BE2C (cell line): ENCODE measurements at regions not wholly inside any gene's neighbourhood (a gene's known extent, or its start where the extent isn't known, plus 50 kb on each side); places are given as distances from the start of the nearest gene placed in this dataset.

Experiments used
- DNase-seq: peaks from one replicate; pipeline ENCODE4 v3.0.0-alpha.2; 2020
- H3K27me3 ChIP-seq: fragments of 250-450 bp; sonication (Bioruptor Pico); 2 replicates; pipeline ENCODE4 v1.5.1; 2020; ENCODE audit warnings: mild to moderate bottlenecking
- H3K36me3 ChIP-seq: fragments of 250-450 bp; sonication (Bioruptor Pico); 2 replicates; pipeline ENCODE4 v1.5.1; 2020; ENCODE audit warnings: mild to moderate bottlenecking
- H3K4me1 ChIP-seq: fragments of 250-450 bp; sonication (Bioruptor Pico); 2 replicates; pipeline ENCODE4 v1.5.1; 2020
- H3K4me3 ChIP-seq: 2 replicates; pipeline ENCODE4 v1.5.1; 2011; ENCODE audit warnings: low read depth, low read length
- H3K9me3 ChIP-seq: fragments of 250-450 bp; sonication (Bioruptor Pico); 2 replicates; pipeline ENCODE4 v1.5.1; 2020
- TF ChIP-seq, protein P1 (sequence below): IDR thresholded peaks from 2 replicates; pipeline ENCODE4 v1.5.1; 2012; ENCODE audit warnings: mild to moderate bottlenecking, low read depth, low read length

DNA sequence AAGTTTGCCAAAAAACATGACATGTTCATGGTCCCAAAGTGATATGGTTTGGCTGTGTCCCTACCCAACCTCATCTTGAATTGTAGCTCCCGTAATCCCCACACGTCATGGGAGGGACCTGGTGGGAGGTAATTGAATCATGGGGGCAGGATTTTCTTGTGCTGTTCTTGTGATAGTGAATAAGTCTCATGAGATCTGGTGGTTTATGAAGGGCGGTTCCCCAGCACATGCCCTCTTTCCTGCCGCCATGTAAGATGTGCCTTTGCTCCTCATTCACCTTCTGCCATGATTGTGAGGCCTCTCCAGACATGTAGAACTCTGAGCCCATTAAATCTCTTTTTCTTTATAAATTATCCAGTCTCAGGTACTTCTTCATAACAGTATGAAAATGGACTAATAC is 322.1 kb downstream of the MED10 start:
- H3K36me3 ChIP-seq: no peaks in the 10 kb centered on the region
- TF ChIP-seq, protein P1, sequence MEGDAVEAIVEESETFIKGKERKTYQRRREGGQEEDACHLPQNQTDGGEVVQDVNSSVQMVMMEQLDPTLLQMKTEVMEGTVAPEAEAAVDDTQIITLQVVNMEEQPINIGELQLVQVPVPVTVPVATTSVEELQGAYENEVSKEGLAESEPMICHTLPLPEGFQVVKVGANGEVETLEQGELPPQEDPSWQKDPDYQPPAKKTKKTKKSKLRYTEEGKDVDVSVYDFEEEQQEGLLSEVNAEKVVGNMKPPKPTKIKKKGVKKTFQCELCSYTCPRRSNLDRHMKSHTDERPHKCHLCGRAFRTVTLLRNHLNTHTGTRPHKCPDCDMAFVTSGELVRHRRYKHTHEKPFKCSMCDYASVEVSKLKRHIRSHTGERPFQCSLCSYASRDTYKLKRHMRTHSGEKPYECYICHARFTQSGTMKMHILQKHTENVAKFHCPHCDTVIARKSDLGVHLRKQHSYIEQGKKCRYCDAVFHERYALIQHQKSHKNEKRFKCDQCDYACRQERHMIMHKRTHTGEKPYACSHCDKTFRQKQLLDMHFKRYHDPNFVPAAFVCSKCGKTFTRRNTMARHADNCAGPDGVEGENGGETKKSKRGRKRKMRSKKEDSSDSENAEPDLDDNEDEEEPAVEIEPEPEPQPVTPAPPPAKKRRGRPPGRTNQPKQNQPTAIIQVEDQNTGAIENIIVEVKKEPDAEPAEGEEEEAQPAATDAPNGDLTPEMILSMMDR: no peak
- DNase-seq: no peak

DNA sequence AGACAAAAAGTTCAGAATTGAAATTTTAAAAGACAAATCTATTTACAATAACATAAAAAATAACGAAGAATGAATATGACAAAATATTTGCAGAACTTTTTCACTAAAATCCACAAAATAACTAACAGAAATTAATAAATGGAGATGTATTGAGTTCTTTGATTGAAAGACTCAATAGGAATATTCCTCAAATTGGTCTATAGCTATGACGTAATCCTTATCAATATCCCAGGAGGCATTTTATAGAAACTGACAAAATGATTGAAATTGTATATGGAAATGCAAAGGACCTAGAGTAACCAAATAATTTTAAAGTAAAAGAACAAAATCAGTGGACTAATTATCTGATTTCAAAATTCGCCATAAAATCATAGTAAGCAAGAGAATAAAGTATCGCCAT is 328.7 kb downstream of the MED10 start:
- H3K9me3 ChIP-seq: no peaks in the 10 kb centered on the region
- no peaks in the 10 kb centered on the region for H3K36me3 ChIP-seq
- TF ChIP-seq, protein P1: no peak
- no peaks in the 10 kb centered on the region for H3K4me1 ChIP-seq
- no peaks in the 10 kb centered on the region for H3K27me3 ChIP-seq
- DNase-seq: no peak
- no peak overlapping the region for H3K4me3 ChIP-seq

More for the DNA sequence above, 322.1 kb downstream of the MED10 start:
- Histone ChIP-seq H3K9me3 (no peaks in the 10 kb centered on the region; the same call in 1 of the 2 replicates), H3K27me3 (no peaks in the 10 kb centered on the region), H3K4me1 (no peaks in the 10 kb centered on the region), H3K4me3 (no peak overlapping the region)

DNA sequence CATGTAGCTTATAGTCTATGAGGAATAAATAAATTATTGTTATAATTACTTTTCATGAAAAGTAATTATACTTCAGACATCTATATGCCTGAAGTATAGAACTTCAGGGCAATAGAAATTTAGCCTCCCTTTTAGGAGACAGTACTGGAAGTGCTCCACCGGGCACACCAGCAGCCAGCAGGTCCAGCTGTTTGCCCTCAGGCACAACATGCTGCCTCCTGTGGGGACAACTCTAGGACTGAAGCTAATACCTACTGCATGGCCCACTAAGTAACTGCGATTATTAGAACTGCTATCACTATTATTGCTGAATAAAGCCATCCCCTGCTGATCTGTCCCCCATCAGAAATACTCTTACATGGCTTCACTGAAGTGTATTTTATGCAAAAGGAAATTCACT is 329.6 kb downstream of the MED10 start:
- Histone ChIP-seq H3K27me3 (no peaks in the 10 kb centered on the region), H3K36me3 (no peaks in the 10 kb centered on the region), H3K9me3 (no peaks in the 10 kb centered on the region), H3K4me3 (no peak overlapping the region), H3K4me1 (no peaks in the 10 kb centered on the region)
- TF ChIP-seq, protein P1: no peak
- DNase-seq: no peak

DNA sequence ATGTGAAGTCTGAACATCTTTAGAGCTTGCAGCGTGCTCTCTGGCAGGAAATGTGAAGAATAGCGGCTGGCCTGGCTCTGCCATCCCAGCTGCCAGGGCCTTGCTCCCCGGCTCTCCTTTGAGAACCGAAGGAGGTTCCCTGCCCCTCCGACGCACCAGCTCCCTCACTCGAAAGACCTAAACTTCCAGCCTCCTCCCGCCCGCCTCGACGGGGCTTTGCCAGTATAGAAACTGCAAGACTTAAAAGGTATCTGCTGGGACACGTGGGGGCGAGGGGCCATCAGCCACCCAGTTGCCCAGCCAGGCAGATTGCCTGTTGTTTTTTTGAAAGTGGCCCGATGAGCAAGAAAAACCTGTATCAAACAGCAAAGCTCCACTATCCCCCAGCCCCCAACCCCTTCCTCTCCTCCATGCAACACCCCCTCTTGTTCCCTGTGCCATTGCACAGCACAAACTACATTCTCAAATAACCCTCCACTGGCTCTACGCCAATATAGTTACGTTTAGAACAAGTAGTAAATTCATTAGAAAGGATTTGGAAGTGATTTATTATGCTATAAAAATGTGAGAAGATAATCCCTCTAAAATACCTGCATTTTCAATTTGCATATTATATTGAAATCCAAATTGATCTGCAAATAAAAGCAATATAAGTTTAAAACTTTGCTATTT is 331.9 kb downstream of the MED10 start:
- Histone ChIP-seq H3K36me3 (no peaks in the 10 kb centered on the region), H3K27me3 (no peaks in the 10 kb centered on the region), H3K4me3 (no peak overlapping the region), H3K4me1 (no peaks in the 10 kb centered on the region; the same call in 1 of the 2 replicates), H3K9me3 (no peaks in the 10 kb centered on the region)
- DNase-seq: no peak
- TF ChIP-seq, protein P1: no peak

DNA sequence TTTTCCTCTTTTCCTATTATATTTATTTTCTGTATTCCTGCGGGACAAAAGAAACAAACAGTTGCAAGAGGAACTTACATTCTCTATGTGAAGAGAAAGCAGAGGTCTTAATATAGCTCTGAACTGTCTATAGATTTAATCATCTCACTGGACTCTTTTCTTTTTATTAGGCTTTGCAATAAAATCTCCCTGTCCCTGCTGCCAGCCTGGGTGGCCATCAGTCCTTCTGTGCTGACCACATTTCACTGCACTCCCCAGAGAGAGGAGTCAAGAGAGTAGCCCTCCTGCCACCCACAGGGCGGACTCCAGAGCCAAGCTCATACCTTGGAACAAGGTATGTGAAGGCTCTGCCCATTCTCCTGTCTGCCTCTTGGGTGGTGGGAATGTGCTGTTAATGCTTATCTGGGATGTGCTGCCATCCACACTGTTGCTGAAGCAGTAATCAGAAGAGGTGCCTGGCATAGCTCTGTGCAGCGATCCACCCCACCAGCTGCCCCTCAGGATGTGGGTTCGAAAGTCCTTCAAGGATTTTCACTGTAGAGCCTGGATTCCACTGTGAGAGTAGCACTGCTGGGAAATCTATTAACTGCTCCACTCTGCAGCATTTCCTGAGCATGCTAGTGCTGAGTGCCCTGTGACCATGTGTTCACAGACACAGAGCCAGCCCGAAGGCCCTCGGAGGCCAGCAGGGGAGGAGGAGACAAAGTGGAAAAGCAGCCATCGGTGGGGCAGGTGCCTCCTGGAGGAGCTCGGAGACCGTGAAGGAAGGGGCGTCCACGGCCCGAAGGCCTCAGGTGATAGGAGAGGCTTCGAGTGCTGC is 334.6 kb downstream of the MED10 start:
- Histone ChIP-seq H3K27me3 (no peaks in the 10 kb centered on the region), H3K4me1 (no peaks in the 10 kb centered on the region; the same call in 1 of the 2 replicates), H3K36me3 (no peaks in the 10 kb centered on the region), H3K9me3 (no peaks in the 10 kb centered on the region), H3K4me3 (no peak overlapping the region)
- TF ChIP-seq, protein P1: no peak
- no peak for DNase-seq
